ENCODE measurements at regions not wholly inside any gene's neighbourhood (a gene's known extent, or its start where the extent isn't known, plus 50 kb on each side); places are given as distances from the start of the nearest gene placed in this dataset.

DNA sequence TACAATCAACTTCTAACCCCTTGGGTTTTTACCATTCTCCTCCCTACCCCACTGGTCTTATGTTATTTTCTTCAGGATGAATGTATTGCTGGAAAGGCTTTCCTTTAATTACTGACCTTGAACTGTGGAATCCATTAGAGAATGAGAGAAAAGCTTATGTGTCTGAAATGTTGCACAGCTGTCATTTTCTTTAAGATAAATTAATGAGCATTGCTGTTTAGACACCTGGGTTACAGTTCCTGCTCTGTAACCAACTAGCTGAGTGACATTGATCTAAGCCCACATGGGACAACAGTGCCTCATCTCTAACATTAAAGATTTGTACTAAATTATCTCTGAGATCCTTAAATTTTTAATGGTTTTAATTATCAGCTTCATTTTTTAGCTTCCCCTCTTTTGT lies 507.0 kb downstream of the TAF11L14 start:
- Histone ChIP-seq H3K36me3 (ENCODE audit: control insufficient read depth in 1 of 2, insufficient read depth in 2 of 2, low read length in 2 of 2) (no peaks in the 10 kb centered on the region), H3K4ac (ENCODE audit: low read depth, low read length) (no peak overlapping the region), H2BK120ac (ENCODE audit: insufficient read depth, low read length, poor library complexity) (no peak overlapping the region), H3K4me3 (ENCODE audit: low read depth, low read length) (no peak overlapping the region), H3K27ac (ENCODE audit: low read depth, low read length) (no peak overlapping the region), H3K23ac (ENCODE audit: low read length) (no peak overlapping the region), H2BK5ac (ENCODE audit: low read depth, low read length, poor library complexity) (no peak overlapping the region), H2AFZ (ENCODE audit: insufficient read depth, low read length, poor library complexity) (no peak overlapping the region), H4K12ac (ENCODE audit: low read depth, low read length) (no peak overlapping the region), H3K4me1 (ENCODE audit: control insufficient read depth in 1 of 2, insufficient read depth in 2 of 2, low read length in 2 of 2) (no peaks in the 10 kb centered on the region), H3K14ac (ENCODE audit: low read length) (no peak overlapping the region), H2BK12ac (ENCODE audit: low read length) (no peak overlapping the region), H3K9ac (ENCODE audit: low read length) (no peak overlapping the region), H3K4me2 (ENCODE audit: low read length) (no peak overlapping the region), H3K79me2 (ENCODE audit: control insufficient read depth, insufficient read depth, low read length, poor library complexity) (no peaks in the 10 kb centered on the region), H3K27me3 (ENCODE audit: insufficient read depth, low read length) (no peaks in the 10 kb centered on the region), H4K91ac (ENCODE audit: low read depth, low read length) (no peak overlapping the region), H2AK5ac (ENCODE audit: low read length) (no peak overlapping the region), H3K9me3 (ENCODE audit: insufficient read depth, low read depth, low read length) (peaks cover 3% of the 10 kb centered on the region), H3K18ac (ENCODE audit: low read length) (no peak overlapping the region), H3K79me1 (ENCODE audit: low read length) (no peaks in the 10 kb centered on the region), H4K8ac (ENCODE audit: low read depth, low read length) (no peak overlapping the region)
- no peak for DNase-seq

DNA sequence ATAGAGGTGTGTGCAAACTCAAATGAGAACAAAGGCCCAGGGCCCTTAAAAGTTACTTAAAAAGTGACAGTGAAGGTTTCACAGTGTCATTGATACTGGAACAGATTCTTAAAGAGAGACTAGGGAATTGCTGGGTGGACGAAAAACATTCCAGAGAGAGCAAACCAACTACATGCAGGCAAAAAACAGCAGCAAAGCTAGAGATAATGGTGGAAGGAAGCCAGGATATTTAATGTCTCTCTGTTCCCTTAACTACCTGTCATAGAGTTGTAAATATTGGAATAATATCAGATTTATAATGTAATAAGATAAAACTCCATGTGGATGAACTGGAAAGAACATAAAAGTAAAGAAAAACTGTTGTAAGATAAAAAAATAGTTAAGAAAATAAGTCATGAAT lies 508.6 kb downstream of the TAF11L14 start:
- no peak overlapping the region for H2AK5ac ChIP-seq (ENCODE audit: low read length)
- H3K14ac ChIP-seq (ENCODE audit: low read length): no peak overlapping the region
- no peak overlapping the region for H3K23ac ChIP-seq (ENCODE audit: low read length)
- no CpG with 5 or more reads among the region's 1 CpG for WGBS (ENCODE audit: extremely low coverage, insufficient coverage, insufficient read length)
- H2BK120ac ChIP-seq (ENCODE audit: insufficient read depth, low read length, poor library complexity): no peak overlapping the region
- H3K79me2 ChIP-seq (ENCODE audit: control insufficient read depth, insufficient read depth, low read length, poor library complexity): no peaks in the 10 kb centered on the region
- DNase-seq: no peak
- H3K4me2 ChIP-seq (ENCODE audit: low read length): no peak overlapping the region
- H4K12ac ChIP-seq (ENCODE audit: low read depth, low read length): no peak overlapping the region
- no peaks in the 10 kb centered on the region for H3K27me3 ChIP-seq (ENCODE audit: insufficient read depth, low read length)
- no peak overlapping the region for H2AFZ ChIP-seq (ENCODE audit: insufficient read depth, low read length, poor library complexity)
- no peak overlapping the region for H3K4ac ChIP-seq (ENCODE audit: low read depth, low read length)
- H3K79me1 ChIP-seq (ENCODE audit: low read length): no peaks in the 10 kb centered on the region
- no peak overlapping the region for H2BK12ac ChIP-seq (ENCODE audit: low read length)
- no peaks in the 10 kb centered on the region for H3K4me1 ChIP-seq (ENCODE audit: control insufficient read depth in 1 of 2, insufficient read depth in 2 of 2, low read length in 2 of 2)
- no peak overlapping the region for H2BK5ac ChIP-seq (ENCODE audit: low read depth, low read length, poor library complexity)
- H3K18ac ChIP-seq (ENCODE audit: low read length): no peak overlapping the region
- no peak overlapping the region for H4K8ac ChIP-seq (ENCODE audit: low read depth, low read length)
- H3K36me3 ChIP-seq (ENCODE audit: control insufficient read depth in 1 of 2, insufficient read depth in 2 of 2, low read length in 2 of 2): no peaks in the 10 kb centered on the region
- H3K9ac ChIP-seq (ENCODE audit: low read length): no peak overlapping the region
- no peak overlapping the region for H3K27ac ChIP-seq (ENCODE audit: low read depth, low read length)
- H3K9me3 ChIP-seq (ENCODE audit: insufficient read depth, low read depth, low read length): peaks cover 3% of the 10 kb centered on the region
- H4K91ac ChIP-seq (ENCODE audit: low read depth, low read length): no peak overlapping the region
- no peak overlapping the region for H3K4me3 ChIP-seq (ENCODE audit: low read depth, low read length)

- no peaks in the 10 kb centered on the region for H3K79me2 ChIP-seq (ENCODE audit: control insufficient read depth, insufficient read depth, low read length, poor library complexity)
- no peaks in the 10 kb centered on the region for H3K27me3 ChIP-seq (ENCODE audit: insufficient read depth, low read length)
- no peak overlapping the region for H3K27ac ChIP-seq (ENCODE audit: low read depth, low read length)
- no peak overlapping the region for H2BK5ac ChIP-seq (ENCODE audit: low read depth, low read length, poor library complexity)
- no peak overlapping the region for H3K4me2 ChIP-seq (ENCODE audit: low read length)
- no peak overlapping the region for H3K23ac ChIP-seq (ENCODE audit: low read length)
- H3K14ac ChIP-seq (ENCODE audit: low read length): no peak overlapping the region
- no peak overlapping the region for H3K18ac ChIP-seq (ENCODE audit: low read length)
- H2BK120ac ChIP-seq (ENCODE audit: insufficient read depth, low read length, poor library complexity): no peak overlapping the region
- no peaks in the 10 kb centered on the region for H3K9me3 ChIP-seq (ENCODE audit: insufficient read depth, low read depth, low read length)
- no peak overlapping the region for H3K9ac ChIP-seq (ENCODE audit: low read length)
- no peak overlapping the region for H3K4ac ChIP-seq (ENCODE audit: low read depth, low read length)
- no peak for DNase-seq
- no peak overlapping the region for H2AK5ac ChIP-seq (ENCODE audit: low read length)
- H4K8ac ChIP-seq (ENCODE audit: low read depth, low read length): no peak overlapping the region
- H3K4me3 ChIP-seq (ENCODE audit: low read depth, low read length): no peak overlapping the region
- WGBS (ENCODE audit: extremely low coverage, insufficient coverage, insufficient read length): no CpG with 5 or more reads among the region's 2 CpGs
- H4K12ac ChIP-seq (ENCODE audit: low read depth, low read length): no peak overlapping the region
- no peak overlapping the region for H4K91ac ChIP-seq (ENCODE audit: low read depth, low read length)
- H2AFZ ChIP-seq (ENCODE audit: insufficient read depth, low read length, poor library complexity): no peak overlapping the region
- H2BK12ac ChIP-seq (ENCODE audit: low read length): no peak overlapping the region
- H3K36me3 ChIP-seq (ENCODE audit: control insufficient read depth in 1 of 2, insufficient read depth in 2 of 2, low read length in 2 of 2): no peaks in the 10 kb centered on the region
- H3K79me1 ChIP-seq (ENCODE audit: low read length): no peaks in the 10 kb centered on the region
- no peaks in the 10 kb centered on the region for H3K4me1 ChIP-seq (ENCODE audit: control insufficient read depth in 1 of 2, insufficient read depth in 2 of 2, low read length in 2 of 2)
Measured at GRCh38 chr5:18152671-18153070, 518.4 kb downstream of the TAF11L14 start.

- no peak overlapping the region for H3K4ac ChIP-seq (ENCODE audit: low read depth, low read length)
- H3K14ac ChIP-seq (ENCODE audit: low read length): no peak overlapping the region
- no peak overlapping the region for H2BK5ac ChIP-seq (ENCODE audit: low read depth, low read length, poor library complexity)
- H4K8ac ChIP-seq (ENCODE audit: low read depth, low read length): no peak overlapping the region
- no peak overlapping the region for H2AK5ac ChIP-seq (ENCODE audit: low read length)
- H3K27ac ChIP-seq (ENCODE audit: low read depth, low read length): no peak overlapping the region
- no peak overlapping the region for H4K12ac ChIP-seq (ENCODE audit: low read depth, low read length)
- H3K9me3 ChIP-seq (ENCODE audit: insufficient read depth, low read depth, low read length): peaks cover 2% of the 10 kb centered on the region
- H3K27me3 ChIP-seq (ENCODE audit: insufficient read depth, low read length): no peaks in the 10 kb centered on the region
- no peaks in the 10 kb centered on the region for H3K79me2 ChIP-seq (ENCODE audit: control insufficient read depth, insufficient read depth, low read length, poor library complexity)
- no peak overlapping the region for H2AFZ ChIP-seq (ENCODE audit: insufficient read depth, low read length, poor library complexity)
- no peak overlapping the region for H3K4me3 ChIP-seq (ENCODE audit: low read depth, low read length)
- no peak overlapping the region for H3K9ac ChIP-seq (ENCODE audit: low read length)
- no peak overlapping the region for H2BK12ac ChIP-seq (ENCODE audit: low read length)
- no peak overlapping the region for H2BK120ac ChIP-seq (ENCODE audit: insufficient read depth, low read length, poor library complexity)
- no peak overlapping the region for H3K18ac ChIP-seq (ENCODE audit: low read length)
- no peak overlapping the region for H4K91ac ChIP-seq (ENCODE audit: low read depth, low read length)
- no peaks in the 10 kb centered on the region for H3K79me1 ChIP-seq (ENCODE audit: low read length)
- no peaks in the 10 kb centered on the region for H3K36me3 ChIP-seq (ENCODE audit: control insufficient read depth in 1 of 2, insufficient read depth in 2 of 2, low read length in 2 of 2)
- H3K4me1 ChIP-seq (ENCODE audit: control insufficient read depth in 1 of 2, insufficient read depth in 2 of 2, low read length in 2 of 2): no peaks in the 10 kb centered on the region
- no peak overlapping the region for H3K4me2 ChIP-seq (ENCODE audit: low read length)
- WGBS (ENCODE audit: extremely low coverage, insufficient coverage, insufficient read length): no CpG with 5 or more reads among the region's 2 CpGs
- no peak overlapping the region for H3K23ac ChIP-seq (ENCODE audit: low read length)
- DNase-seq: no peak
Measured at GRCh38 chr5:18158166-18158565, 523.9 kb downstream of the TAF11L14 start.

DNA sequence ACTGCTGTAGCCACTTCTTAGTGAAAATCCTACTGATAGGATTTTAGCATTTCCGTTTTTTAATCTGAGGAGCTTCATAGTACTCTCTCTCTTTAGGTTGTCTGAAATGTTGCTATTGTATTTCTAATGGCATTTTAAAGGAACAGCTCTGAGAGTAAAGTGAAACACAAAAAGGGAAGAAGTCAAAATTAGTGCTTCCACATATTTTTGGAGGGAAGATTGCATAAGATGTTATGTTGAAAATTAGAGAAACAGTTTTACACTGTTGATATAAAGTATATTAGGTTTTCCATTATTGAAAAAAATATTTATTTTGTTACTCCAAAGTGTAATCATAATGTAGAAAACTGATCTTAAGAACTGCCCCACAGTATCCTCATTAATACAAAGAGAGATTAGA lies 525.1 kb downstream of the TAF11L14 start:
- no peaks in the 10 kb centered on the region for H3K36me3 ChIP-seq (ENCODE audit: control insufficient read depth in 1 of 2, insufficient read depth in 2 of 2, low read length in 2 of 2)
- no peak overlapping the region for H4K8ac ChIP-seq (ENCODE audit: low read depth, low read length)
- H3K4ac ChIP-seq (ENCODE audit: low read depth, low read length): no peak overlapping the region
- H3K4me2 ChIP-seq (ENCODE audit: low read length): no peak overlapping the region
- no peaks in the 10 kb centered on the region for H3K27me3 ChIP-seq (ENCODE audit: insufficient read depth, low read length)
- H3K79me1 ChIP-seq (ENCODE audit: low read length): no peaks in the 10 kb centered on the region
- H4K12ac ChIP-seq (ENCODE audit: low read depth, low read length): no peak overlapping the region
- no peak overlapping the region for H3K4me3 ChIP-seq (ENCODE audit: low read depth, low read length)
- H3K18ac ChIP-seq (ENCODE audit: low read length): no peak overlapping the region
- no peak for DNase-seq
- no peak overlapping the region for H3K27ac ChIP-seq (ENCODE audit: low read depth, low read length)
- H3K79me2 ChIP-seq (ENCODE audit: control insufficient read depth, insufficient read depth, low read length, poor library complexity): no peaks in the 10 kb centered on the region
- H3K9me3 ChIP-seq (ENCODE audit: insufficient read depth, low read depth, low read length): peaks cover 2% of the 10 kb centered on the region
- no peak overlapping the region for H2BK5ac ChIP-seq (ENCODE audit: low read depth, low read length, poor library complexity)
- H3K23ac ChIP-seq (ENCODE audit: low read length): no peak overlapping the region
- H2AK5ac ChIP-seq (ENCODE audit: low read length): no peak overlapping the region
- no peak overlapping the region for H2BK120ac ChIP-seq (ENCODE audit: insufficient read depth, low read length, poor library complexity)
- H3K4me1 ChIP-seq (ENCODE audit: control insufficient read depth in 1 of 2, insufficient read depth in 2 of 2, low read length in 2 of 2): no peaks in the 10 kb centered on the region
- no peak overlapping the region for H4K91ac ChIP-seq (ENCODE audit: low read depth, low read length)
- no peak overlapping the region for H2BK12ac ChIP-seq (ENCODE audit: low read length)
- WGBS (ENCODE audit: extremely low coverage, insufficient coverage, insufficient read length): no CpG with 5 or more reads among the region's 1 CpG
- H2AFZ ChIP-seq (ENCODE audit: insufficient read depth, low read length, poor library complexity): no peak overlapping the region
- no peak overlapping the region for H3K9ac ChIP-seq (ENCODE audit: low read length)
- H3K14ac ChIP-seq (ENCODE audit: low read length): no peak overlapping the region

Data from trophoblast cell (in vitro differentiated cells and primary cell).